Liver (tissue), 8 donors: ENCODE measurements at regions not wholly inside any gene's neighbourhood (a gene's known extent, or its start where the extent isn't known, plus 50 kb on each side); places are given as distances from the start of the nearest gene placed in this dataset.

ENCODE experiments used
- DNase-seq: peaks from one replicate; pipeline ENCODE4 v3.0.0-alpha.2; 2017; ENCODE audit warnings: low spot score
- H3K27ac ChIP-seq, 2 donors: one replicate each; pipeline ENCODE4 v1.7.0; 2013; ENCODE audit warnings: inconsistent platforms in 2 of 2, low read length in 2 of 2, control low read depth in 1 of 2, low read depth in 1 of 2, mild to moderate bottlenecking in 1 of 2
- H3K27me3 ChIP-seq, 4 donors: one replicate each; pipeline versions ENCODE4 v1.6.1 to v1.7.0; 2013; ENCODE audit warnings: low read length in 3 of 4, inconsistent platforms in 1 of 4, mild to moderate bottlenecking in 1 of 4, moderate library complexity in 1 of 4; ENCODE audit not compliant: control insufficient read depth in 4 of 4, insufficient read depth in 4 of 4
- H3K36me3 ChIP-seq, 4 donors: one replicate each; pipeline versions ENCODE4 v1.6.1 to v1.7.0; 2013; ENCODE audit warnings: low read length in 3 of 4, mild to moderate bottlenecking in 3 of 4, low read depth in 1 of 4, moderate library complexity in 1 of 4; ENCODE audit not compliant: control insufficient read depth in 4 of 4, insufficient read depth in 3 of 4
- H3K4me1 ChIP-seq, 4 donors: one replicate each; pipeline versions ENCODE4 v1.6.1 to v1.7.0; 2013; ENCODE audit warnings: low read length in 3 of 4, mild to moderate bottlenecking in 3 of 4, moderate library complexity in 1 of 4; ENCODE audit not compliant: control insufficient read depth in 4 of 4, insufficient read depth in 4 of 4
- H3K4me3 ChIP-seq, 3 donors: one replicate each; pipeline versions ENCODE4 v1.6.1 to v1.7.0; 2013; ENCODE audit warnings: low read length in 3 of 3, control low read depth in 1 of 3, low read depth in 1 of 3, mild to moderate bottlenecking in 1 of 3
- H3K9ac ChIP-seq, 2 donors: one replicate each; pipeline ENCODE4 v1.7.0; 2013; ENCODE audit warnings: low read length in 2 of 2, mild to moderate bottlenecking in 2 of 2, moderate library complexity in 2 of 2, control low read depth in 1 of 2, low read depth in 1 of 2
- H3K9me3 ChIP-seq, 4 donors: one replicate each; pipeline versions ENCODE4 v1.6.1 to v1.7.0; 2013; ENCODE audit warnings: low read length in 3 of 4; ENCODE audit not compliant: control insufficient read depth in 4 of 4
- ATF3 ChIP-seq: IDR thresholded peaks from 2 replicates; pipeline ENCODE4 v1.6.1; 2016; ENCODE audit warnings: antibody characterized with exemption
- CTCF ChIP-seq: fragments of 150-350 bp; IDR thresholded peaks from 2 replicates; pipeline ENCODE4 v1.5.1; 2017; ENCODE audit warnings: improper control_type of control experiment, low read depth, low read length; ENCODE audit not compliant: missing input control
- EGR1 ChIP-seq, 2 donors: IDR thresholded peaks; 2 replicates each; pipeline ENCODE4 v1.6.1; 2016 to 2018; ENCODE audit warnings: antibody characterized with exemption in 2 of 2, low read depth in 2 of 2
- FOXA1 ChIP-seq: IDR thresholded peaks from 2 replicates; pipeline ENCODE4 v1.6.1; 2016; ENCODE audit warnings: antibody characterized with exemption
- FOXA2 ChIP-seq: IDR thresholded peaks from 2 replicates; pipeline ENCODE4 v1.6.1; 2016; ENCODE audit warnings: antibody characterized with exemption
- GABPA ChIP-seq, 2 donors: IDR thresholded peaks in 1 of 2; conservative IDR thresholded peaks in 1 of 2; 2 replicates each; pipeline ENCODE4 v1.6.1; 2016; ENCODE audit warnings: antibody characterized with exemption in 2 of 2, mild to moderate bottlenecking in 1 of 2, moderate library complexity in 1 of 2
- HNF4A ChIP-seq, 2 donors: conservative IDR thresholded peaks; 2 replicates each; pipeline ENCODE4 v1.6.1; 2016; ENCODE audit warnings: antibody characterized with exemption in 2 of 2, mild to moderate bottlenecking in 2 of 2
- HNF4G ChIP-seq: IDR thresholded peaks from 2 replicates; pipeline ENCODE4 v1.6.1; 2016; ENCODE audit warnings: antibody characterized with exemption
- JUND ChIP-seq, 2 donors: IDR thresholded peaks; 2 replicates each; pipeline ENCODE4 v1.6.1; 2016; ENCODE audit warnings: antibody characterized with exemption in 2 of 2
- RAD21 ChIP-seq, 2 donors: IDR thresholded peaks; 2 replicates each; pipeline ENCODE4 v1.6.1; 2016; ENCODE audit warnings: antibody characterized with exemption in 2 of 2, mild to moderate bottlenecking in 2 of 2
- REST ChIP-seq: IDR thresholded peaks from 2 replicates; pipeline ENCODE4 v1.6.1; 2016; ENCODE audit warnings: antibody characterized with exemption, mild to moderate bottlenecking
- RXRA ChIP-seq, 2 donors: IDR thresholded peaks; 2 replicates each; pipeline ENCODE4 v1.6.1; 2017 to 2018; ENCODE audit warnings: antibody characterized with exemption in 2 of 2, mild to moderate bottlenecking in 1 of 2
- SP1 ChIP-seq: IDR thresholded peaks from 2 replicates; pipeline ENCODE4 v1.6.1; 2018; ENCODE audit warnings: antibody characterized with exemption, mild to moderate bottlenecking
- YY1 ChIP-seq: IDR thresholded peaks from 2 replicates; pipeline ENCODE4 v1.6.1; 2016; ENCODE audit warnings: antibody characterized with exemption, mild to moderate bottlenecking
- WGBS: extraction: QIAGEN DNeasy Blood & Tissue Kit; methylation state at CpG from one replicate; pipeline ENCODE4 v1.1.7; 2013; 5-methylcytosine and 5-hydroxymethylcytosine counted together
- TF ChIP-seq, protein P1 (sequence below): IDR thresholded peaks from 2 replicates; pipeline ENCODE4 v1.6.1; 2016; ENCODE audit warnings: antibody characterized with exemption
- donor health status: healthy.
- donor health status: healthy.
- donor health status: healthy.
- donor health status: healthy.
- donor health status: healthy.

- no peaks in the 10 kb centered on the region for H3K36me3 ChIP-seq
- no peaks in the 10 kb centered on the region for H3K4me1 ChIP-seq
- H3K9me3 ChIP-seq, result no peaks in the 10 kb centered on the region
- no peak for DNase-seq
- no peak for TF ChIP-seq ATF3
- TF ChIP-seq, protein P1, sequence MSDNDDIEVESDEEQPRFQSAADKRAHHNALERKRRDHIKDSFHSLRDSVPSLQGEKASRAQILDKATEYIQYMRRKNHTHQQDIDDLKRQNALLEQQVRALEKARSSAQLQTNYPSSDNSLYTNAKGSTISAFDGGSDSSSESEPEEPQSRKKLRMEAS, result no peak
- TF ChIP-seq FOXA1, result no peak
- no peak for TF ChIP-seq JUND (IDR thresholded peaks at IDR 0.05)
- TF ChIP-seq HNF4A (conservative IDR thresholded peaks at IDR 0.05), result no peak
- TF ChIP-seq YY1, result no peak
- H3K4me3 ChIP-seq, result no peak overlapping the region
- H3K27ac ChIP-seq, result no peak overlapping the region
- 93% methylated on average over 4 of the region's 4 CpGs for WGBS
- H3K9ac ChIP-seq, result no peak overlapping the region
- no peaks in the 10 kb centered on the region for H3K27me3 ChIP-seq
These were observed 69.8 kb upstream of the CCN6 start for GRCh38 chr6:111984081-111984480.

DNA sequence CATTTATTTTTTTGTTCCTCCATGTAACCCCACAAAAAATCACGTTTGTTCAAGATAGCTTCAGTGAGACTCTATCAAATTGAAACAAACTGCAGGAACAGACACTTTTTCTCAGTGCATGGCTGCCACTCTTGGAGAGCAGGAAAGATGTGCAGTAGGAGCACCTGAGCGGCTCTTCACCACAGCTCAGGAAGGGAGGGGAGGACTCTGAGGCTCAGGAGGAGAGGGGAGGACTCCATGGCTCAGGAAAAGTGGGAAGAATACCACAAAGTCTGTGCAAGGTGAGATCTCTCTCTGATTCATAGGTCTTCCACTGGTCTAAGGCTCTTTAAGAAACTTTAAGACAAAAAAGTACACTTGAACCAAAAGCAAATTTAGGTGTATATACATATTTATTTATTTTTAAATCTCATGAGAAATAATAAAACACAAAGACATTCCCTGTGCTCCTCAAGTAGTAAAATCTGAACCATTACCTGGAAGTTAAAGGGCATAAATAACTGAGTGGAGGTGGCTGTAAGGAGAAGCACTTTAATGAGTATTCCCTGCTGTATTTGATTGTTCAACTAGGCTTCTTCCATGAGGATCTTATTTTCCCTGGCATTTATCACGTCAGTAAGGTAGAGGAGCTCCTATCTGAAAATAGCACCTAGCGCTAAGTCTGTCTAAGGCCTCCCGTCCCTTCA, 69.2 kb upstream of the CCN6 start:
- no peak overlapping the region for H3K9ac ChIP-seq
- no peak overlapping the region for H3K4me3 ChIP-seq
- H3K36me3 ChIP-seq, result no peaks in the 10 kb centered on the region
- H3K27ac ChIP-seq, result no peak overlapping the region
- TF ChIP-seq ATF3, result no peak
- no peak for TF ChIP-seq HNF4G
- no peak for TF ChIP-seq FOXA2
- no peaks in the 10 kb centered on the region for H3K4me1 ChIP-seq
- no peaks in the 10 kb centered on the region for H3K9me3 ChIP-seq
- no peak for DNase-seq
- H3K27me3 ChIP-seq, result no peaks in the 10 kb centered on the region
- WGBS, result 76% methylated on average over 5 of the region's 5 CpGs

DNA sequence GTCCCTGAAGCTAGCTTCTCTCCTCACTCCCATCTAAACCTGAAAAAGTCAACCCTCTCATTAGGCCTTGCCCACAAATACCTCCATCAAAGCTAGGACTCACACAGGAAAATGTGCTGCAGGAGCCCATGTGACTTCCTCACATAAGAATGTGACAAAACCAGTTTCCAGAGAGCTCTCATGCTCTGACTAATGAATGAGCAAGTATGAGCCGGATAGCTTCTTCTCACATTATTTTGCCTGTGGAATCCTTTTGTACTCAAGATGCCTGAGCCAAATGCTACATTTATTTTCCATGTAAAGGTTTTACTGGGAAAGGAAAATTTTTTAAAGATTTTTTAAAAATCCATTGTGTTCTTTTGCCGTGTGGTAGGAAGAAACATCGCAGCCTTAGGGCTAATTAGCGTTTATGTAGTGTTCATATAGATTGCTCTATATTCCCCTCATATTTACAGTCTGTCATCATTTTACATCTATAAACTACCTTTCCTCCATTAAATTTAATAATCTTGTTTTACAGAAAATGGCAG, 68.6 kb upstream of the CCN6 start:
- Histone ChIP-seq H3K9me3 (no peaks in the 10 kb centered on the region), H3K27me3 (no peaks in the 10 kb centered on the region), H3K36me3 (no peaks in the 10 kb centered on the region), H3K4me3 (no peak overlapping the region), H3K4me1 (no peaks in the 10 kb centered on the region), H3K9ac (no peak overlapping the region), H3K27ac (no peak overlapping the region)
- WGBS, result 94% methylated on average over 4 of the region's 4 CpGs
- DNase-seq, result no peak
- TF ChIP-seq FOXA2 (no peak), SP1 (peak; percentile 22)

- Histone ChIP-seq H3K27ac (no peak overlapping the region), H3K9ac (no peak overlapping the region), H3K36me3 (no peaks in the 10 kb centered on the region), H3K9me3 (no peaks in the 10 kb centered on the region), H3K27me3 (no peaks in the 10 kb centered on the region), H3K4me1 (no peaks in the 10 kb centered on the region), H3K4me3 (no peak overlapping the region)
- TF ChIP-seq RXRA (IDR thresholded peaks at IDR 0.05), result no peak
- TF ChIP-seq, protein P1, result no peak
- no peak for TF ChIP-seq GABPA (IDR thresholded peaks at IDR 0.05 in 1 of 2, conservative IDR thresholded peaks at IDR 0.05 in 1 of 2)
- no peak for TF ChIP-seq FOXA1
- no peak for TF ChIP-seq EGR1 (IDR thresholded peaks at IDR 0.05; ENCODE audit: low read depth in 2 of 2)
- TF ChIP-seq HNF4A (conservative IDR thresholded peaks at IDR 0.05), result no peak
- TF ChIP-seq SP1, result no peak
- TF ChIP-seq JUND (IDR thresholded peaks at IDR 0.05), result no peak
- no peak for TF ChIP-seq HNF4G
- no peak for TF ChIP-seq RAD21 (IDR thresholded peaks at IDR 0.05)
- TF ChIP-seq FOXA2, result no peak
- no peak for TF ChIP-seq ATF3
- TF ChIP-seq REST, result no peak
- TF ChIP-seq CTCF, result no peak
- no peak for DNase-seq
- 95% methylated on average over 3 of the region's 3 CpGs for WGBS
These were observed 67.3 kb upstream of the CCN6 start for GRCh38 chr6:111986651-111987050.
